Caco-2 (cell line): ENCODE measurements at regions not wholly inside any gene's neighbourhood (a gene's known extent, or its start where the extent isn't known, plus 50 kb on each side); places are given as distances from the start of the nearest gene placed in this dataset.

ENCODE experiments used
- BruUV-seq: library from RNA; stranded (reverse); fragments of 400-500 nt; replicated peaks from 2 replicates; lab custom pipeline; 2021; lab: Mats Ljungman, UMichigan
- CTCF ChIA-PET: fragments of 300-600 bp; sonication (Branson Sonifier 250); formaldehyde crosslinking; loops from one replicate; lab custom pipeline; 2022; ENCODE audit warnings: antibody characterized with exemption; lab: Charles Lee
- POLR2A ChIA-PET: fragments of 300-600 bp; sonication (Branson Sonifier 250); formaldehyde crosslinking; loops from one replicate; lab custom pipeline; 2022; ENCODE audit warnings: antibody characterized with exemption; lab: Charles Lee
- DNase-seq, 2 experiments: peaks; one replicate each; pipeline versions ENCODE4 v3.0.0 to v3.0.0-alpha.2; 2020 to 2022
- H3K27me3 ChIP-seq: replicated peaks from 2 replicates; pipeline ENCODE4 v1.6.0; 2011; ENCODE audit warnings: low read length; ENCODE audit not compliant: control insufficient read depth, insufficient read depth
- H3K36me3 ChIP-seq: 2 replicates; pipeline ENCODE4 v1.5.1; 2011; ENCODE audit warnings: low read length; ENCODE audit not compliant: control insufficient read depth, insufficient read depth
- H3K4me1 ChIP-seq: fragments of 250-450 bp; sonication (Bioruptor Pico); 2 replicates; pipeline ENCODE4 v1.5.1; 2020; ENCODE audit warnings: mild to moderate bottlenecking
- H3K4me3 ChIP-seq: 2 replicates; pipeline ENCODE4 v1.5.1; 2011; ENCODE audit warnings: low read depth, mild to moderate bottlenecking, control low read depth, low read length
- H3K9me3 ChIP-seq: fragments of 250-450 bp; sonication (Bioruptor Pico); 2 replicates; pipeline ENCODE4 v1.5.1; 2020; ENCODE audit warnings: mild to moderate bottlenecking, moderate library complexity
- H3K27ac Mint-ChIP-seq: one replicate; pipeline ENCODE4 v1.8.0; 2022; ENCODE audit warnings: mixed read lengths; ENCODE audit not compliant: unreplicated experiment
- H3K27me3 Mint-ChIP-seq: one replicate; pipeline ENCODE4 v1.8.0; 2022; ENCODE audit warnings: mixed read lengths; ENCODE audit not compliant: insufficient read depth, unreplicated experiment
- H3K36me3 Mint-ChIP-seq: one replicate; pipeline ENCODE4 v1.8.0; 2022; ENCODE audit warnings: mild to moderate bottlenecking, mixed read lengths; ENCODE audit not compliant: insufficient read depth, unreplicated experiment
- H3K4me1 Mint-ChIP-seq: one replicate; pipeline ENCODE4 v1.8.0; 2022; ENCODE audit warnings: low read depth, mixed read lengths; ENCODE audit not compliant: unreplicated experiment
- H3K4me3 Mint-ChIP-seq: one replicate; pipeline ENCODE4 v1.8.0; 2022; ENCODE audit warnings: mild to moderate bottlenecking, moderate library complexity, mixed read lengths; ENCODE audit not compliant: unreplicated experiment
- H3K9me3 Mint-ChIP-seq: one replicate; pipeline ENCODE4 v1.8.0; 2022; ENCODE audit warnings: mixed read lengths; ENCODE audit not compliant: unreplicated experiment
- CTCF ChIP-seq, 2 experiments: fragments of 200-600 bp in 1 of 2; IDR thresholded peaks; 1 replicate in 1 of 2; 2 replicates in 1 of 2; pipeline versions ENCODE4 v1.5.1 to v1.8.0; 2011 to 2022; ENCODE audit warnings: antibody characterized with exemption in 1 of 2, control low read depth in 1 of 2, inconsistent platforms in 1 of 2, low read depth in 1 of 2, low read length in 1 of 2, mild to moderate bottlenecking in 1 of 2, moderate library complexity in 1 of 2; ENCODE audit not compliant: insufficient read depth in 1 of 2, severe bottlenecking in 1 of 2, unreplicated experiment in 1 of 2
- intact Hi-C: fragments of 100-400 bp; cut with micrococcal nuclease; formaldehyde crosslinking; loops from one replicate; pipeline ENCODE4 v1.10.0; 2022; ENCODE audit not compliant: unreplicated experiment

DNA sequence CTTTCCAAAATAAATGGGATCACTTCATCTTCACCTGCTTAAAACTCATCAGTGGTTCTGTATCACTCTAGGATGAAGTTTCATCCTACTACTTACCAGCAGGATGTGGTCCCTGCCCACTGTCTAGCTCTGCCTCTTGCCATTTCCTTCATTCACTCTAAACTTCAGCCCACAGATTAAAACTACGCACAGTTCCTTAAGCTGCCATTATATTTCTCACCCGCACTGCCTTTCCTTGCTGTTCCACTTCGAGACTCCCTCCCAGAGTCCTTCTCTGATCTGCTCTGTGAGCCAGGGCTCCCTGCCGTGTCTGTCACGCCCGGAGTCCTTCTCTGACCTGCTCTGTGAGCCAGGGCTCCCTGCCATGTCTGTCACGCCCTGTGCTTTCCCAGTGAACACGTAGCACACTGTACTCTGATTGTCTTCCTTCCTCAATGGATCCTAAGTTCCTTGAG lies 52.0 kb upstream of the NPAS1 start:
- Histone ChIP-seq H3K9me3 (no peaks in the 10 kb centered on the region), H3K36me3 (peaks cover 5% of the 10 kb centered on the region), H3K27me3 (no peaks in the 10 kb centered on the region), H3K4me1 (no peaks in the 10 kb centered on the region), H3K4me3 (no peak overlapping the region)
- Mint-ChIP-seq H3K4me1 (no peaks in the 10 kb centered on the region), H3K9me3 (no peaks in the 10 kb centered on the region), H3K27ac (no peak overlapping the region), H3K4me3 (no peak overlapping the region), H3K36me3 (peaks cover 55% of the 10 kb centered on the region), H3K27me3 (no peaks in the 10 kb centered on the region)
- no peak for TF ChIP-seq CTCF (IDR thresholded peaks at IDR 0.05; ENCODE audit: insufficient read depth in 1 of 2, low read depth in 1 of 2, low read length in 1 of 2, severe bottlenecking in 1 of 2, unreplicated experiment in 1 of 2)
- ChIA-PET CTCF (no interaction called here), POLR2A (no interaction called here)
- DNase-seq = no peak
- no TSS peak for BruUV-seq
- intact Hi-C loops = no loop called here
